SK-N-SH (cell line): ENCODE measurements at regions not wholly inside any gene's neighbourhood (a gene's known extent, or its start where the extent isn't known, plus 50 kb on each side); places are given as distances from the start of the nearest gene placed in this dataset.

Source experiments
- CTCF ChIA-PET: fragments of 300-600, 350-600 bp; formaldehyde crosslinking; extraction: SDS; loops from one replicate; lab custom pipeline; 2021; lab: Yijun Ruan, JAX
- POLR2A ChIA-PET: fragments of 350-600 bp; sonication (Branson Sonifier 250); formaldehyde crosslinking; extraction: SDS; loops from one replicate; lab custom pipeline; 2020; ENCODE audit warnings: antibody characterized with exemption, inconsistent platforms; lab: Yijun Ruan, JAX
- DNase-seq: peaks from one replicate; pipeline ENCODE4 v3.0.0; 2012
- H2AFZ ChIP-seq: fragments of 200-600 bp; sonication (generic); 2 replicates; pipeline ENCODE4 v1.8.1; 2016; ENCODE audit warnings: antibody characterized with exemption, mild to moderate bottlenecking, low read depth
- H3F3A ChIP-seq: fragments of 200-600 bp; sonication (generic); replicated peaks from 2 replicates; pipeline ENCODE3; 2016; ENCODE audit warnings: antibody characterized with exemption, mild to moderate bottlenecking; ENCODE audit not compliant: insufficient read depth
- H3K27ac ChIP-seq, 2 experiments: fragments of 200-500 bp in 1 of 2; fragments of 200-600 bp in 1 of 2; sonication (Bioruptor generic) in 1 of 2; sonication (generic), shearing (Covaris generic) in 1 of 2; 2 replicates each; pipeline versions ENCODE4 v1.5.1 to v1.6.1; 2014 to 2016; ENCODE audit warnings: low read depth in 2 of 2, inconsistent platforms in 1 of 2, low read length in 1 of 2, mild to moderate bottlenecking in 1 of 2, mixed read lengths in 1 of 2
- H3K27me3 ChIP-seq: fragments of 200-600 bp; sonication (generic), shearing (Covaris generic); 2 replicates; pipeline ENCODE4 v1.6.1; 2016; ENCODE audit warnings: mixed run types; ENCODE audit not compliant: insufficient read depth
- H3K36me3 ChIP-seq, 2 experiments: fragments of 200-500 bp in 1 of 2; fragments of 200-600 bp in 1 of 2; sonication (Bioruptor generic) in 1 of 2; sonication (generic) in 1 of 2; replicated peaks in 1 of 2; 2 replicates each; pipeline versions ENCODE3 to v1.5.1; 2014 to 2016; ENCODE audit warnings: low read length in 1 of 2, mild to moderate bottlenecking in 1 of 2; ENCODE audit not compliant: insufficient read depth in 2 of 2, control insufficient read depth in 1 of 2
- H3K4me1 ChIP-seq, 2 experiments: fragments of 200-500 bp in 1 of 2; fragments of 200-600 bp in 1 of 2; sonication (Bioruptor generic) in 1 of 2; sonication (generic), shearing (Covaris generic) in 1 of 2; 2 replicates each; pipeline versions ENCODE4 v1.5.1 to v1.6.1; 2014 to 2016; ENCODE audit warnings: low read depth in 1 of 2, low read length in 1 of 2, mixed run types in 1 of 2; ENCODE audit not compliant: insufficient read depth in 2 of 2, control insufficient read depth in 1 of 2
- H3K4me2 ChIP-seq: fragments of 200-600 bp; sonication (generic), shearing (Covaris generic); 2 replicates; pipeline ENCODE4 v1.6.1; 2017; ENCODE audit warnings: mixed run types
- H3K4me3 ChIP-seq, 2 experiments: fragments of 200-500 bp in 1 of 2; fragments of 200-600 bp in 1 of 2; sonication (Bioruptor generic) in 1 of 2; sonication (generic), shearing (Covaris generic) in 1 of 2; 2 replicates each; pipeline versions ENCODE4 v1.5.1 to v1.8.1; 2014 to 2016; ENCODE audit warnings: low read depth in 2 of 2, inconsistent platforms in 1 of 2, low read length in 1 of 2, mild to moderate bottlenecking in 1 of 2, mixed read lengths in 1 of 2, moderate library complexity in 1 of 2
- H3K79me2 ChIP-seq: fragments of 200-600 bp; sonication (generic); 2 replicates; pipeline ENCODE4 v1.8.1; 2017; ENCODE audit warnings: mild to moderate bottlenecking; ENCODE audit not compliant: insufficient read depth
- H3K9ac ChIP-seq: fragments of 200-600 bp; sonication (generic); 2 replicates; pipeline ENCODE4 v1.6.1; 2017; ENCODE audit warnings: mixed run types
- H3K9me2 ChIP-seq: fragments of 200-600 bp; sonication (generic); 2 replicates; pipeline ENCODE4 v1.6.1; 2017; ENCODE audit warnings: mixed run types
- H3K9me3 ChIP-seq: fragments of 200-600 bp; sonication (generic); 2 replicates; pipeline ENCODE4 v1.6.1; 2017; ENCODE audit warnings: mixed run types, mild to moderate bottlenecking, moderate library complexity
- H4K20me1 ChIP-seq: fragments of 200-600 bp; sonication (generic); 2 replicates; pipeline ENCODE4 v1.6.1; 2017; ENCODE audit warnings: mild to moderate bottlenecking, mixed run types; ENCODE audit not compliant: insufficient read depth
- CHD2 ChIP-seq: fragments of 150-350 bp; IDR thresholded peaks from 2 replicates; pipeline ENCODE4 v1.6.1; 2018; ENCODE audit warnings: low read length; ENCODE audit not compliant: partially characterized antibody
- ELF1 ChIP-seq: IDR thresholded peaks from 2 replicates; pipeline ENCODE4 v1.4.0; 2012
- EZH2phosphoT487 ChIP-seq: fragments of 200-600 bp; sonication (generic); IDR thresholded peaks from 2 replicates; pipeline ENCODE4 v1.6.1; 2017; ENCODE audit warnings: low read depth, mixed run types, mild to moderate bottlenecking, antibody characterized with exemption, moderate library complexity, borderline replicate concordance
- FOSL2 ChIP-seq: IDR thresholded peaks from 2 replicates; pipeline ENCODE4 v1.4.0; 2012; ENCODE audit warnings: low read depth, mild to moderate bottlenecking, moderate library complexity, borderline replicate concordance
- FOXJ3 ChIP-seq: sonication (generic); formaldehyde crosslinking; IDR thresholded peaks from 2 replicates; pipeline ENCODE4 v1.5.1; 2020; ENCODE audit warnings: mild to moderate bottlenecking, missing genetic modification reagents
- FOXM1 ChIP-seq: IDR thresholded peaks from 2 replicates; pipeline ENCODE4 v1.4.0; 2012; ENCODE audit warnings: low read depth, mild to moderate bottlenecking
- GABPA ChIP-seq: IDR thresholded peaks from 2 replicates; pipeline ENCODE4 v1.4.0; 2012; ENCODE audit warnings: low read depth, mild to moderate bottlenecking
- GATA2 ChIP-seq: sonication (generic); formaldehyde crosslinking; IDR thresholded peaks from 2 replicates; pipeline ENCODE4 v1.5.0; 2020; ENCODE audit warnings: mild to moderate bottlenecking, missing genetic modification reagents
- IRF3 ChIP-seq: fragments of 150-350 bp; IDR thresholded peaks from 2 replicates; pipeline ENCODE4 v1.6.1; 2016; ENCODE audit warnings: mild to moderate bottlenecking, low read depth, low read length
- MAX ChIP-seq: IDR thresholded peaks from 2 replicates; pipeline ENCODE4 v1.4.0; 2012; ENCODE audit warnings: low read depth
- MEF2A ChIP-seq: IDR thresholded peaks from 2 replicates; pipeline ENCODE4 v1.4.0; 2012; ENCODE audit warnings: low read depth, borderline replicate concordance
- MXI1 ChIP-seq: IDR thresholded peaks from 2 replicates; pipeline ENCODE4 v1.6.1; 2012; ENCODE audit warnings: mild to moderate bottlenecking, low read depth, low read length, improper control_type of control experiment
- RCOR1 ChIP-seq: fragments of 150-350 bp; IDR thresholded peaks from 2 replicates; pipeline ENCODE4 v1.6.1; 2017; ENCODE audit warnings: antibody characterized with exemption, low read length
- SIN3A ChIP-seq: IDR thresholded peaks from 2 replicates; pipeline ENCODE4 v1.6.1; 2012; ENCODE audit warnings: low read depth, mild to moderate bottlenecking, low read length, moderate library complexity, borderline replicate concordance
- SMC3 ChIP-seq: IDR thresholded peaks from 2 replicates; pipeline ENCODE4 v1.6.1; 2012; ENCODE audit warnings: low read depth, low read length, improper control_type of control experiment
- TAF1 ChIP-seq: IDR thresholded peaks from 2 replicates; pipeline ENCODE4 v1.6.1; 2012; ENCODE audit warnings: low read depth, mild to moderate bottlenecking, low read length, moderate library complexity, borderline replicate concordance
- TCF12 ChIP-seq: IDR thresholded peaks from 2 replicates; pipeline ENCODE4 v1.4.0; 2012
- WGBS: methylation state at CpG from one replicate; pipeline ENCODE4 v1.1.6; 2017; ENCODE audit warnings: low lambda C conversion rate; 5-methylcytosine and 5-hydroxymethylcytosine counted together
- TF ChIP-seq, protein P1 (sequence below): IDR thresholded peaks from 2 replicates; pipeline ENCODE4; 2012

- Histone ChIP-seq H3K79me2 (no peaks in the 10 kb centered on the region), H3F3A (peaks cover 12% of the 10 kb centered on the region), H4K20me1 (no peaks in the 10 kb centered on the region), H3K9me3 (no peaks in the 10 kb centered on the region), H3K9ac (no peak overlapping the region), H3K36me3 (no peaks in the 10 kb centered on the region), H3K4me3 (no peak overlapping the region), H3K4me1 (peaks cover 0 to 11% of the 10 kb centered on the region in 2 experiments; a peak in 1 of 4 replicates), H3K4me2 (no peak overlapping the region), H3K27ac (peak overlapping the region in 1 of 2 experiments; percentile 90; a peak in 1 of 4 replicates), H2AFZ (no peak overlapping the region), H3K27me3 (no peaks in the 10 kb centered on the region), H3K9me2 (no peaks in the 10 kb centered on the region)
- WGBS, result 95% methylated on average over 3 of the region's 3 CpGs
- ChIA-PET CTCF (interaction anchor here (1.1 to 1.8 kb wide), 3 partner anchors 10 to 54 kb away, joined by 3 to 8 read pairs (median 5); no protein-coding TSS in a partner anchor), POLR2A (no interaction called here)
- TF ChIP-seq SIN3A (no peak), TCF12 (no peak), FOSL2 (no peak), CHD2 (no peak), FOXM1 (no peak), EZH2phosphoT487 (no peak), RCOR1 (no peak), SMC3 (no peak), FOXJ3 (CRISPR knock-in tag) (no peak), MAX (no peak), MXI1 (no peak), ELF1 (no peak), MEF2A (no peak), IRF3 (no peak), GATA2 (CRISPR knock-in tag) (no peak), GABPA (no peak)
- TF ChIP-seq, protein P1, sequence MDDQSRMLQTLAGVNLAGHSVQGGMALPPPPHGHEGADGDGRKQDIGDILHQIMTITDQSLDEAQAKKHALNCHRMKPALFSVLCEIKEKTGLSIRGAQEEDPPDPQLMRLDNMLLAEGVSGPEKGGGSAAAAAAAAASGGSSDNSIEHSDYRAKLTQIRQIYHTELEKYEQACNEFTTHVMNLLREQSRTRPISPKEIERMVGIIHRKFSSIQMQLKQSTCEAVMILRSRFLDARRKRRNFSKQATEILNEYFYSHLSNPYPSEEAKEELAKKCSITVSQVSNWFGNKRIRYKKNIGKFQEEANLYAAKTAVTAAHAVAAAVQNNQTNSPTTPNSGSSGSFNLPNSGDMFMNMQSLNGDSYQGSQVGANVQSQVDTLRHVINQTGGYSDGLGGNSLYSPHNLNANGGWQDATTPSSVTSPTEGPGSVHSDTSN, result no peak
- DNase-seq, result no peak
Observed at GRCh38 chr6:111986651-111987050, 67.3 kb upstream of the CCN6 start.

DNA sequence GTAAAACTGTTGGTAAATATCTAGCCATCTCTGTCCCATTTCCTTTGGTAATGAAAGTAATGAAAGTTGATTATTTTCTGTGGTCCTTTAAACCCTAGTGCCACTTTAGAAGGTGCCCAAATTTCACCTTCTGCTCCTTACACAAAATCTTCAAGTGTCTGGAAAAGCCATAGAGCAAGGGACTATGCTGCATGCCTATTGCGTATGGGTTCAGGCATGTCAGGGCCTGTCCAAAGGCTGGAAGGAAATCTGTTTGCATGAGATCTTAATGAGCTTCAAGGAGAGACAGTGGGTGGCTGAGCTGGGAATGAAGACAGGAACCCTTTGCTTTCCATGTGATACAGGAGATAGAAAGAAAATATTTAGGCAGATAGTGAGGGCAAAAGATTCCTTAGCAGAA, 66.6 kb upstream of the CCN6 start:
- no peaks in the 10 kb centered on the region for H4K20me1 ChIP-seq
- no peaks in the 10 kb centered on the region for H3K27me3 ChIP-seq
- CTCF ChIA-PET, result interaction anchor here (1.1 to 1.8 kb wide), 4 partner anchors 10 to 278 kb away, joined by 3 to 8 read pairs (median 4); no protein-coding TSS in a partner anchor

More for the DNA sequence above, 66.6 kb upstream of the CCN6 start:
- H3K4me2 ChIP-seq, result no peak overlapping the region
- DNase-seq, result no peak
- no peak overlapping the region for H3K4me3 ChIP-seq
- H3K9me2 ChIP-seq, result no peaks in the 10 kb centered on the region
- H3K9ac ChIP-seq, result no peak overlapping the region
- no peaks in the 10 kb centered on the region for H3K36me3 ChIP-seq
- POLR2A ChIA-PET, result no interaction called here
- no peak overlapping the region for H3K27ac ChIP-seq
- peak overlapping the region; percentile 35; the same call in 1 of the 2 replicates for H2AFZ ChIP-seq
- peaks cover 0 to 11% of the 10 kb centered on the region in 2 experiments; a peak in 1 of 4 replicates for H3K4me1 ChIP-seq
- H3K9me3 ChIP-seq, result no peaks in the 10 kb centered on the region
- 100% methylated on average over 1 of the region's 1 CpG for WGBS
- no peaks in the 10 kb centered on the region for H3K79me2 ChIP-seq
- H3F3A ChIP-seq, result peaks cover 12% of the 10 kb centered on the region
- no peak for TF ChIP-seq TAF1
- TF ChIP-seq MAX, result peak; percentile 59; the same call in 1 of the 2 replicates
